ENCODE measurements at regions not wholly inside any gene's neighbourhood (a gene's known extent, or its start where the extent isn't known, plus 50 kb on each side); places are given as distances from the start of the nearest gene placed in this dataset.
"Not testable (repeated sequence)": the region's sequence is repeated elsewhere in the genome, so short reads cannot be mapped to it uniquely, and the experiment has no call there.

DNA sequence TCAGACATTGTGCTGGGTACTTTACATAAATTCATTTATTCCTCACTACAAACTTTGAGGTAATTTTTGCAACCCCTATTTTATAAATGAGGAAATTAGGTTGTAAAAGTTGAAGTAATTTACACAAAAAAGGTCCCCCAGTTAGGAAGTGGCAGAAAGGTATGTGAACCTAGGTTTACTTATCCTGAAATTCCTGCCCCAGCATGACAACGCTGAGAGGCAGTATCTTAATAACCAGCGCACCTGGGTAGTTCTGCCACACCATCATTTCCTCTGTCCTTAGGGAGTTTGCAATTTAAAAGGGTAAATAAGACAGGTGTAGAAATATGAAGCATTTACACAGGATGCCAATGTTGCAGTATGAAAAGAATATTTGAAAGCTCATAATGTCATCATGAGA is 102.9 kb upstream of the NBPF8 start:
- TF ChIP-seq, protein P1, sequence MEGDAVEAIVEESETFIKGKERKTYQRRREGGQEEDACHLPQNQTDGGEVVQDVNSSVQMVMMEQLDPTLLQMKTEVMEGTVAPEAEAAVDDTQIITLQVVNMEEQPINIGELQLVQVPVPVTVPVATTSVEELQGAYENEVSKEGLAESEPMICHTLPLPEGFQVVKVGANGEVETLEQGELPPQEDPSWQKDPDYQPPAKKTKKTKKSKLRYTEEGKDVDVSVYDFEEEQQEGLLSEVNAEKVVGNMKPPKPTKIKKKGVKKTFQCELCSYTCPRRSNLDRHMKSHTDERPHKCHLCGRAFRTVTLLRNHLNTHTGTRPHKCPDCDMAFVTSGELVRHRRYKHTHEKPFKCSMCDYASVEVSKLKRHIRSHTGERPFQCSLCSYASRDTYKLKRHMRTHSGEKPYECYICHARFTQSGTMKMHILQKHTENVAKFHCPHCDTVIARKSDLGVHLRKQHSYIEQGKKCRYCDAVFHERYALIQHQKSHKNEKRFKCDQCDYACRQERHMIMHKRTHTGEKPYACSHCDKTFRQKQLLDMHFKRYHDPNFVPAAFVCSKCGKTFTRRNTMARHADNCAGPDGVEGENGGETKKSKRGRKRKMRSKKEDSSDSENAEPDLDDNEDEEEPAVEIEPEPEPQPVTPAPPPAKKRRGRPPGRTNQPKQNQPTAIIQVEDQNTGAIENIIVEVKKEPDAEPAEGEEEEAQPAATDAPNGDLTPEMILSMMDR (IDR thresholded peaks at IDR 0.05) = not testable (repeated sequence)
- TF ChIP-seq POLR2A, EP300 (IDR thresholded peaks at IDR 0.05): not testable (repeated sequence)
